Gastrocnemius medialis (tissue), 4 donors: ENCODE measurements at regions not wholly inside any gene's neighbourhood (a gene's known extent, or its start where the extent isn't known, plus 50 kb on each side); places are given as distances from the start of the nearest gene placed in this dataset.

ENCODE experiments used
- CTCF ChIP-seq, 5 experiments: fragments of 450-650 bp in 3 of 5; fragments of 200-600 bp in 2 of 5; sonication (generic) in 2 of 5; IDR thresholded peaks in 4 of 5; conservative IDR thresholded peaks in 1 of 5; 1 replicate in 4 of 5; 2 replicates in 1 of 5; pipeline ENCODE4 v1.5.1; 2016 to 2019; ENCODE audit warnings: antibody characterized with exemption in 5 of 5, mild to moderate bottlenecking in 3 of 5, moderate library complexity in 3 of 5
- POLR2A ChIP-seq, 2 donors: fragments of 450-650 bp; IDR thresholded peaks; one replicate each; pipeline ENCODE4 v1.6.1; 2017; ENCODE audit warnings: antibody characterized with exemption in 2 of 2, mild to moderate bottlenecking in 2 of 2, moderate library complexity in 2 of 2

DNA sequence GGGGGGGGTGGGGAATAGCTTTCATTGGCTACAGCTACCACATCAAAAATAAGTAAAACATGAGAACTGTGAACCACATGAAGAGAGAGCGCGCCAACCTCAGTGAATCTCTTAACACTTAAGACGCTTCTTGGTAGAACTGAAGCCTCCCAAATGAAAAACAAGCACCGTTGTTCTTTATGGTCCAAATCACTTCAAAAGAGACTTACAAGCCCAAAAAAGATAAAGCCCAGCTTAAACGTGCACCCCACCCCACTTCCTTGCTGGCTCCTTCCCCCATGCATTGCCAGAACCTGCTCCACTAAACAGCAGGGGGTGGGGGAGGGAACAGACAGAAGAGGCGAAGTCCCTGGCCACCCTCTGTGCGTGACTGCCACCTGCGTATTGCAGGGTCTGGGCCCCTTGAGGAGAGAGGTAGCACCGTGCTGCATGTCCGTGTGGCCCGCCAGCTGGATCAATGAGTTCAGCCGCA is 479.1 kb downstream of the FOXO1 start:
- TF ChIP-seq CTCF (IDR thresholded peaks at IDR 0.05 in 4 of 5, conservative IDR thresholded peaks at IDR 0.05 in 1 of 5) = no peak
- no peak for TF ChIP-seq POLR2A (IDR thresholded peaks at IDR 0.05)
